ENCODE measurements at regions not wholly inside any gene's neighbourhood (a gene's known extent, or its start where the extent isn't known, plus 50 kb on each side); places are given as distances from the start of the nearest gene placed in this dataset.

GRCh38 chr3:163018067-163018466 is 1521.5 kb downstream of the OTOL1 start:
- 86 to 91% (median 88%) methylated on average over 1 of the region's 1 CpG for WGBS, 4 donors
- no peaks in the 10 kb centered on the region for H3K27me3 ChIP-seq
- no peaks in the 10 kb centered on the region for H3K4me1 ChIP-seq (replicated peaks in 1 of 2)
- no peak for DNase-seq
- no peak overlapping the region for H3K4me3 ChIP-seq
- H3K9me3 ChIP-seq (replicated peaks in 1 of 3): no peaks in the 10 kb centered on the region
- TF ChIP-seq POLR2A (IDR thresholded peaks at IDR 0.05): no peak
- TF ChIP-seq, protein P1, sequence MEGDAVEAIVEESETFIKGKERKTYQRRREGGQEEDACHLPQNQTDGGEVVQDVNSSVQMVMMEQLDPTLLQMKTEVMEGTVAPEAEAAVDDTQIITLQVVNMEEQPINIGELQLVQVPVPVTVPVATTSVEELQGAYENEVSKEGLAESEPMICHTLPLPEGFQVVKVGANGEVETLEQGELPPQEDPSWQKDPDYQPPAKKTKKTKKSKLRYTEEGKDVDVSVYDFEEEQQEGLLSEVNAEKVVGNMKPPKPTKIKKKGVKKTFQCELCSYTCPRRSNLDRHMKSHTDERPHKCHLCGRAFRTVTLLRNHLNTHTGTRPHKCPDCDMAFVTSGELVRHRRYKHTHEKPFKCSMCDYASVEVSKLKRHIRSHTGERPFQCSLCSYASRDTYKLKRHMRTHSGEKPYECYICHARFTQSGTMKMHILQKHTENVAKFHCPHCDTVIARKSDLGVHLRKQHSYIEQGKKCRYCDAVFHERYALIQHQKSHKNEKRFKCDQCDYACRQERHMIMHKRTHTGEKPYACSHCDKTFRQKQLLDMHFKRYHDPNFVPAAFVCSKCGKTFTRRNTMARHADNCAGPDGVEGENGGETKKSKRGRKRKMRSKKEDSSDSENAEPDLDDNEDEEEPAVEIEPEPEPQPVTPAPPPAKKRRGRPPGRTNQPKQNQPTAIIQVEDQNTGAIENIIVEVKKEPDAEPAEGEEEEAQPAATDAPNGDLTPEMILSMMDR (IDR thresholded peaks at IDR 0.05): no peak
- H3K36me3 ChIP-seq (replicated peaks in 1 of 2): no peaks in the 10 kb centered on the region
- no peak overlapping the region for H3K27ac ChIP-seq
- intact Hi-C loops (cut with DNase I): no loop called here

DNA sequence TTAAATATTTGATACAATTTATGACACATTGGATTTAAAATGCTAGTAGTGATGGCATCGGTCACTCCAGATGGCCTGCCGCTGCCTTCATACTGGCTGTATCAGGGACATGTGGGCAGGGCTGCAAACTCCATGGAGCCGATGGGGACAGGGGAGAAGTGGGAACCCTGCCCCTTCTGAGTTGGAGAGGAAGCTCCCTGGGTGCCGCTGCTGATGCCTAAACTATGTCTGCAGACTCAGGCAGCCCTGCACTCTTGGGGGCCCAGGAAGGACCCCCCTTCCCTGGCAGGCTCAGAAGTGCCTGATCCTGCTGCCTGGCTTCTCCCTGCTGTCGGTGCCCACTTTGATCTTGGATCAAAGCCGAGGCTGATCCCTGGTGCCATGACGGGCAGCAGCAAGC is 1522.1 kb downstream of the OTOL1 start:
- Histone ChIP-seq H3K36me3 (replicated peaks in 1 of 2) (no peaks in the 10 kb centered on the region), H3K9me3 (replicated peaks in 1 of 3) (no peaks in the 10 kb centered on the region), H3K4me3 (no peak overlapping the region), H3K27ac (no peak overlapping the region), H3K4me1 (replicated peaks in 1 of 2) (no peaks in the 10 kb centered on the region), H3K27me3 (no peaks in the 10 kb centered on the region)
- WGBS, 4 donors: 87 to 90% (median 89%) methylated on average over 4 to 7 of the region's 7 CpGs
- intact Hi-C loops (cut with DNase I): no loop called here
- TF ChIP-seq, protein P1 (IDR thresholded peaks at IDR 0.05): no peak
- no peak for TF ChIP-seq POLR2A (IDR thresholded peaks at IDR 0.05)
- no peak for DNase-seq

DNA sequence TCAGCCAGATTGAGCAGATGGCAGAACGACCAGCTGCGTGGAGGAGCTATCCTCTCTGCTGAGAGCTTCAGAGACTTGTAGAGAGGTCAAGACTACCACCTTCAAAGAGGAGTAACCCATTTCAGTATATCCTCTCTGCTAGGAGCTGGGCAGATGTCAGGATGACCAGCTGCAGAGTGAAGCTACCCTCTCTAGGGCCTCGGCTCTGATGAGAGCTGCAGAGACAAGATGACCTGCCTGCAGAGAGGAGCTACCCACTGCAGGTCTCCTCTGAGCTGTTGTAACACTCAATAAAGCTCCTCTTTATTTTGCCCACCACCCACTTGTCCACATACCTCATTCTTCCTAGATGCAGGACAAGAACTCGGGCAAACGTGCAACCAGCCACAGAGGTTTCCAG is 1522.7 kb downstream of the OTOL1 start:
- WGBS, 4 donors: 49 to 86% (median 65%) methylated on average over 5 of the region's 5 CpGs
- Histone ChIP-seq H3K27me3 (no peaks in the 10 kb centered on the region), H3K9me3 (replicated peaks in 1 of 3) (no peaks in the 10 kb centered on the region), H3K4me3 (no peak overlapping the region), H3K36me3 (replicated peaks in 1 of 2) (no peaks in the 10 kb centered on the region), H3K27ac (no peak overlapping the region), H3K4me1 (replicated peaks in 1 of 2) (no peaks in the 10 kb centered on the region)
- DNase-seq: no peak
- intact Hi-C loops (cut with DNase I): no loop called here
- TF ChIP-seq POLR2A (IDR thresholded peaks at IDR 0.05): no peak
- TF ChIP-seq, protein P1 (IDR thresholded peaks at IDR 0.05): no peak

DNA sequence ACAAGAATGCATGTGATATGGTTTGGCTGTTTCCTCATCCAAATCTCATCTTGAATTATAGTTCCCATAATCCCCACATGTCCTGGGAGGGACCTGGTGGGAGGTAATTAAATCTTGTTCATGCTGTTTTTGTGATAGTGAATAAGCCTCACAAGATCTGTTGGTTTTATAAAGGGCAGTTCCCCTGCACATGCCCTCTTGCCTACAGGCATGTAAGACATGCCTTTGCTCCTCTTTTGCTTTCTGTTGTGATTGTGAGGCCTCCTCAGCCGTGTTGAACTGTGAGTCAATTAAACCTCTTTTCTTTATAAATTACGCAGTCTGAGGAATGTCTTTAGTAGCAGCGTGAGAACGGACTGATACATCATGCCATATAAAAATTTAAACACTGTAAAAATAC is 1537.0 kb downstream of the OTOL1 start:
- Histone ChIP-seq H3K27ac (no peak overlapping the region), H3K36me3 (replicated peaks in 1 of 2) (no peaks in the 10 kb centered on the region), H3K27me3 (no peaks in the 10 kb centered on the region), H3K9me3 (replicated peaks in 1 of 3) (no peaks in the 10 kb centered on the region), H3K4me3 (no peak overlapping the region), H3K4me1 (replicated peaks in 1 of 2) (no peaks in the 10 kb centered on the region)
- TF ChIP-seq, protein P1 (IDR thresholded peaks at IDR 0.05): no peak
- no peak for TF ChIP-seq POLR2A (IDR thresholded peaks at IDR 0.05)
- intact Hi-C loops (cut with DNase I): no loop called here
- no peak for DNase-seq
- WGBS, 4 donors: 68 to 87% (median 70%) methylated on average over 4 of the region's 4 CpGs
